KMS-11 (cell line): ENCODE measurements at regions not wholly inside any gene's neighbourhood (a gene's known extent, or its start where the extent isn't known, plus 50 kb on each side); places are given as distances from the start of the nearest gene placed in this dataset.

Source experiments
- H2AFZ ChIP-seq: fragments of 200-600 bp; sonication (generic); 2 replicates; pipeline ENCODE4 v1.6.1; 2016; ENCODE audit warnings: antibody characterized with exemption, mixed run types, low read depth
- H3K27ac ChIP-seq: fragments of 200-600 bp; sonication (generic); 2 replicates; pipeline ENCODE4 v1.6.1; 2016; ENCODE audit warnings: mild to moderate bottlenecking, mixed run types
- H3K27me3 ChIP-seq: fragments of 200-600 bp; sonication (generic); 2 replicates; pipeline ENCODE4 v1.6.1; 2017; ENCODE audit warnings: mild to moderate bottlenecking, low read depth, mixed run types, moderate library complexity; ENCODE audit not compliant: insufficient read depth
- H3K36me3 ChIP-seq: fragments of 200-600 bp; sonication (generic); 2 replicates; pipeline ENCODE4 v1.6.1; 2017; ENCODE audit warnings: mild to moderate bottlenecking, mixed run types; ENCODE audit not compliant: insufficient read depth
- H3K4me1 ChIP-seq: fragments of 200-600 bp; sonication (generic); 2 replicates; pipeline ENCODE4 v1.6.1; 2016; ENCODE audit warnings: mild to moderate bottlenecking, low read depth, mixed run types; ENCODE audit not compliant: poor library complexity, severe bottlenecking
- H3K4me2 ChIP-seq: fragments of 200-600 bp; sonication (generic); 2 replicates; pipeline ENCODE4 v1.7.0; 2016; ENCODE audit warnings: mild to moderate bottlenecking, mixed run types
- H3K4me3 ChIP-seq: fragments of 200-600 bp; sonication (generic); IDR thresholded peaks from 2 replicates; pipeline ENCODE4 v1.6.1; 2017; ENCODE audit warnings: low read depth, low read length, mixed read lengths; ENCODE audit not compliant: insufficient read depth
- H3K79me2 ChIP-seq: fragments of 200-600 bp; sonication (generic); 2 replicates; pipeline ENCODE4 v1.6.1; 2016; ENCODE audit warnings: low read depth, mixed run types; ENCODE audit not compliant: insufficient read depth
- H3K9ac ChIP-seq: fragments of 200-600 bp; sonication (generic); 2 replicates; pipeline ENCODE4 v1.6.1; 2016; ENCODE audit warnings: mild to moderate bottlenecking, mixed run types
- H4K20me1 ChIP-seq: fragments of 200-600 bp; sonication (generic); 2 replicates; pipeline ENCODE4 v1.6.1; 2016; ENCODE audit warnings: mild to moderate bottlenecking, mixed run types; ENCODE audit not compliant: insufficient read depth
- CTCF ChIP-seq: fragments of 200-600 bp; sonication (generic); conservative IDR thresholded peaks from 2 replicates; pipeline ENCODE4 v1.6.1; 2017; ENCODE audit warnings: low read depth, mild to moderate bottlenecking, antibody characterized with exemption, low read length, moderate library complexity, mixed read lengths

DNA sequence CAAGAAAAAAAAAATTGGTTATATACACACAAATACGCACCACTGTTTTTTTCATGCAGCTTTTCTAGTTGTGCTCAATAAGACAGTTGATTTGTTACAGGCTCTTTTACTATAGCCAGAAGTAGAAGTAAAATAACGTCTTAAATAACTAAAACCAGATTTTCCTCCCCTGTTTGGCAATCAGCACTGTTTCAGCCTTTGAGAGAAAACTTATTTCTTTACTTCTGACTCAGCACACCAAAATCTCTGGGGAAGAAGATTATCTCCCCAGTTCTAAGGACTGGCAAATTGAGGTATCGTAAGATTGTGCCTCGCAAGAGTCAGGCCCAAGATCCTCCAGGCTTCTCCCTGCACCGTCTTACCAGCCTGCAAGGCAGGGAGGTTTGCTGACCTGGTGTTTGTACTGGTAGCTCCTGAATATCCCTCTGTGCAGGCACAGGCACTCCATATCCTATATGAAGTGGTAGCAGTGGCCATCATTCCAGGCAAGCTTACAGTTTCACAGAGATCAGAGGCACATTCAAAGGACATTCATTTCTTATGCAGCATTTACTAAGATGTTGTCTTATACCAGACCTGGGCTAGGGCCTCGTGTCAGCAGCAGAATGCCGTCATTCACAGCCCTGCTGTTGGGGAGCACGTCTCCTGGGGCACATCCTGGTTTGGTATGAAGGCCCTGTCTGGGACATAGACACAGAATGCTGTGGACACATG, 268.2 kb downstream of the ZNF536 start:
- TF ChIP-seq CTCF, result no peak
- no peaks in the 10 kb centered on the region for H3K4me1 ChIP-seq
- H3K4me3 ChIP-seq, result no peak overlapping the region
- no peaks in the 10 kb centered on the region for H3K79me2 ChIP-seq
- no peak overlapping the region for H3K27ac ChIP-seq
- no peaks in the 10 kb centered on the region for H4K20me1 ChIP-seq
- no peak overlapping the region for H3K4me2 ChIP-seq
- H3K27me3 ChIP-seq, result no peaks in the 10 kb centered on the region
- no peak overlapping the region for H3K9ac ChIP-seq
- no peaks in the 10 kb centered on the region for H3K36me3 ChIP-seq
- H2AFZ ChIP-seq, result no peak overlapping the region

DNA sequence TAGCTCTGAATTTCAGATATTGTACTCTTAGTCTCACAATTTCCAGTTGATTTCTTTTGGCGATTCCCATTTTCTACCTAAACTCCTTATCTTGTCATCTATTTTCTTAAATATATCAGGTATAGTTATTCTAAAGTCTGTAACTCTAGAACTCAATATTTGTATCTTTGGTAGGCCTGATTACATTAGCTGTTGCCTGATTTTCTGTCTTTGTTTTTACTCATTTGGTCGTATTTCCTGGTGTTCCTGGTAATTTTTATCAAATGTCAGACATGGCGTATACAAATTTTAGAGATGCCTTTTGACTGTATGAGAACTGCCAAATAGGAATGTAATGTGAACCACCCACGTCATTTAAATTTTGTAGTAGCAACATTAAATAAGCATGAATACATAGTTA, 266.7 kb downstream of the ZNF536 start:
- Histone ChIP-seq H3K27ac (no peak overlapping the region), H3K79me2 (no peaks in the 10 kb centered on the region), H3K27me3 (no peaks in the 10 kb centered on the region), H3K4me3 (no peak overlapping the region), H3K4me1 (no peaks in the 10 kb centered on the region), H3K36me3 (no peaks in the 10 kb centered on the region), H3K9ac (no peak overlapping the region), H4K20me1 (no peaks in the 10 kb centered on the region), H2AFZ (no peak overlapping the region), H3K4me2 (no peak overlapping the region)
- TF ChIP-seq CTCF, result no peak

DNA sequence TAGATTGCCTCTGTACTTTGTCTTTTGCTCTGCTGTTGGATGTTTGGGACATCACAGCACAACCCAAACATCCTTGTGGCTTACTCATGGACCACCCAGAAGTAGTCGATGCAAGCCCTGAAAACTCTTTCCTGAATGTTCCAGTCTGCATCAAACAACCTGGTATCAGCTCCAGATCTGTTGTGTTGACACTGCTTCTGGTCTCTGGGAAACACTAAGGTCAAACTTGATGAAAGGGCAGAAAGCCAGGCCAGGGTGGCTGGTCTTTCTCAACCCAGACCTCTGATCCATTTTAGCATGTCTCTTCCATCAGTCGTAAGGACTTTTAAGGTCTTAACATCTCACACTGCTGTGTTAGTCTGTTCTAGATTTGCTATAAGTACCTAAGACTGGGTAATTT, 265.7 kb downstream of the ZNF536 start:
- no peak for TF ChIP-seq CTCF
- H3K27me3 ChIP-seq, result no peaks in the 10 kb centered on the region
- H2AFZ ChIP-seq, result no peak overlapping the region
- no peaks in the 10 kb centered on the region for H4K20me1 ChIP-seq
- no peaks in the 10 kb centered on the region for H3K36me3 ChIP-seq
- no peak overlapping the region for H3K27ac ChIP-seq
- H3K79me2 ChIP-seq, result no peaks in the 10 kb centered on the region
- no peak overlapping the region for H3K4me3 ChIP-seq
- no peak overlapping the region for H3K9ac ChIP-seq
- no peaks in the 10 kb centered on the region for H3K4me1 ChIP-seq
- no peak overlapping the region for H3K4me2 ChIP-seq

- TF ChIP-seq CTCF, result no peak
- H3K27ac ChIP-seq, result no peak overlapping the region
- no peak overlapping the region for H3K4me2 ChIP-seq
- H3K27me3 ChIP-seq, result no peaks in the 10 kb centered on the region; the same call in 1 of the 2 replicates
- H3K79me2 ChIP-seq, result no peaks in the 10 kb centered on the region
- H3K4me3 ChIP-seq, result no peak overlapping the region
- H3K4me1 ChIP-seq, result no peaks in the 10 kb centered on the region
- no peaks in the 10 kb centered on the region for H4K20me1 ChIP-seq
- H2AFZ ChIP-seq, result no peak overlapping the region
- no peaks in the 10 kb centered on the region for H3K36me3 ChIP-seq
- H3K9ac ChIP-seq, result no peak overlapping the region
Observed at GRCh38 chr19:30634996-30635975, 263.1 kb downstream of the ZNF536 start.
